Heart left ventricle (tissue), 13 donors: ENCODE measurements at regions not wholly inside any gene's neighbourhood (a gene's known extent, or its start where the extent isn't known, plus 50 kb on each side); places are given as distances from the start of the nearest gene placed in this dataset.

Experiments
- CTCF ChIP-seq, 12 donors: fragments of 200-600 bp; sonication (generic) in 4 of 12; IDR thresholded peaks; one replicate each; pipeline versions ENCODE4 v1.5.0 to v1.8.0; 2018 to 2022; ENCODE audit warnings: antibody characterized with exemption in 12 of 12, mild to moderate bottlenecking in 5 of 12
- POLR2A ChIP-seq, 2 donors: fragments of 450-650 bp; IDR thresholded peaks; one replicate each; pipeline ENCODE4 v1.6.1; 2017; ENCODE audit warnings: antibody characterized with exemption in 2 of 2, mild to moderate bottlenecking in 2 of 2, moderate library complexity in 2 of 2
- donor health status: ischemic (EF 13 %, LVEDD 7.1; RV severe dilation, severe dysfunction).
- donor health status: DM: no; HTN: yes; CAD: no.
- donor health status: DM: no; HTN: no; CAD: no.
- donor health status: ischemic (EF 25% LVEDD 6.9; RV normal size, moderate dysfunction).
- donor health status: ischemic (EF 25% LVEDD 5.7; RV mildly dilated, moderate dysfunction).
- donor health status: ischemic (EF 35%, LVEDD 5.7; RV mildly dilated, moderate dysfunction).
- donor health status: nonischemic (EF 11% LVEDD 7.7; RV severe dilation, severe dysfunction).
- donor health status: DM: yes; HTN: yes; CAD: no.
- donor health status: PGD.
- donor health status: ischemic (EF 29% LVEDD 5.4; RV normal size, mild dysfunction).
- donor health status: nonischemic (EF 23%, LVEDD 6.1; RV moderate dilation, normal function).

- no peak for TF ChIP-seq CTCF (IDR thresholded peaks at IDR 0.05)
- no peak for TF ChIP-seq POLR2A (IDR thresholded peaks at IDR 0.05)
These were observed 52.3 kb upstream of the UFL1 start for GRCh38 chr6:96469312-96469711.
